NCI-H2107 treated with DMSO at 0.1 percent for 48 hours (cell line): ENCODE measurements at regions not wholly inside any gene's neighbourhood (a gene's known extent, or its start where the extent isn't known, plus 50 kb on each side); places are given as distances from the start of the nearest gene placed in this dataset.

Experiments used
- DNase-seq: peaks from one replicate; lab custom pipeline; 2025; ENCODE audit not compliant: unreplicated experiment; lab: John Stamatoyannopoulos, UW

DNA sequence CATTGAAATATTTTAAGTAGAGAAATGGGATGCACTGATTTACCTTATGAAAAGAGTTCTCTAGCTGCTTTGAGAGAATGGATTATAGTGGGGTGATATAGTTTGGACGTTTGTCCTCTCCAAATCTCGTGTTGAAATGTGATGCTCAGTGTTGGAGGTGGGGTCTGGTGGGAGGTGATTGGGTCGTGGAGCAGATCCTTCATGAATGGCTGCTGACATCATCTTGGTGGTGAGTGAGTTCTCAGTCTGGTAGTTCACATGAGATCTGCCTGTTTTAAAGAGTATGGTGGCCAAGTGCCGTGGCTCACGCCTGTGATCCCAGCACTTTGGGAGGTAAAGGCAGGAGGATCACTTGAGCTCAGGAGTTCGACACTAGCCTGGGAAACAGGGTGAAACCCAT, 58.7 kb upstream of the SH3RF3 start:
- DNase-seq, result no peak

DNA sequence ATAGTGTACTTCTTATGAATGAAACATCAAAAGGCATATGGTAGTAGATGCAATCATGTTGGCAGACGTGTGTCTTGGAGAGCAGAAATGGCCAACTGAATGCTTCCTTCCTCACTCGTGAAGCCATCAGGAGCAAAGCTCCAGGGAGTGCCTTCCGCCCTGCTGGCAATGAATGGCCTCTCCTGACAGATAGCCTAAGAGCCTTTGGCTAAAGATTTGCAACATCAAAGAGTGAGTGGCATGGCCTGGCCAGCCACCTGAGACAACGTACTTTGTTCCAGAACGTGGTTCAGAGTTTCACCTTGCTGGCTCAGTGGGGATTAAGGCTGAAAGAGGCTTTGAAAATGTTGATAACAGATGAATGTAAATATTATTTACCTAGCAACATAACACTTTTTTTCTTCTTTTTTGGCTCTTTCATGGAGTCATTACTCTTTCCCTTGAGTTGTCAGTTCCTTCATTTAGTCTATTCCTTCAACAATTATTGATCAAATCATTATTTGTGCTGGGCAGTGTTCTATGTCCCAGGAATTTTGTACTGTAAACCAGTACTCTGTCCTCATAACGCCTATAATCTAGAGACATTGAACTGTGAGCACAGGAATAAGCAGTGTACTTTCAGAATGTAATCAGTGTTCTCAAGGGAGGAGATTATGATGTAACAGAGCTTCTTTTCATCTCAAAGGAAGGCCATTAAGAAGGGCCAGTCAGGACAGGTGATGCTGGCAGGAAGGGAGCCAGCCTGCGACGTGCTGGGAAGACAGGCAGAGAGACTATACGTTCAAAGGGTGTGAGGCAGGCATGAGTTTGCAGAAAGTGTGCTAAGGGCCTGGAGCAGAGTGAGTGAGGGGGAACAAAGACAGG, 59.4 kb upstream of the SH3RF3 start:
- DNase-seq, result no peak

- DNase-seq, result no peak
Measured at GRCh38 chr2:109068811-109069210, 60.2 kb upstream of the SH3RF3 start.

DNA sequence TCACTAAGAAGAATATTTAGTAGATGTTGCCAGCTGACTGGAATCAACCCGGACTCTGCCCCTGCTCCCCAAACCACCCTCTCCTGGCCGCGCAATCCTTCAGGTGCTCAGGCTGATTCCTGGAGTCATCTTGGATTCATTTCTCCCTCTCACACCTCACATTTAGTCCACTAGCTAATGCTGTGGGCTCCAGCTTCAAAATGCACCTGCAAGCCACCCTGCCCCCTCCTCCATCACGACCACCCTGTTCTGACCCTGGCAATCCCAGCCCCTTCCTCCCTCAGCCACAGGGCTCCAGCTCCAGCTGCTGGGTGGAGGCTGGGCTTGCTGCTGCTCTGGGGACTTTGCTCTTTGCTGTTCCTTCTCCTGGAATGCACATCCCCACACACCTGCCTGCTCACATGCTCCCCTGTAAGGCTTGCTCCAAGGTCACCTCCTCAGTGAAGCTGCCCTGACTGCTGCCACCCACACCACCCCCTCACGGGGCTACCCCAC, 61.3 kb upstream of the SH3RF3 start:
- no peak for DNase-seq

DNA sequence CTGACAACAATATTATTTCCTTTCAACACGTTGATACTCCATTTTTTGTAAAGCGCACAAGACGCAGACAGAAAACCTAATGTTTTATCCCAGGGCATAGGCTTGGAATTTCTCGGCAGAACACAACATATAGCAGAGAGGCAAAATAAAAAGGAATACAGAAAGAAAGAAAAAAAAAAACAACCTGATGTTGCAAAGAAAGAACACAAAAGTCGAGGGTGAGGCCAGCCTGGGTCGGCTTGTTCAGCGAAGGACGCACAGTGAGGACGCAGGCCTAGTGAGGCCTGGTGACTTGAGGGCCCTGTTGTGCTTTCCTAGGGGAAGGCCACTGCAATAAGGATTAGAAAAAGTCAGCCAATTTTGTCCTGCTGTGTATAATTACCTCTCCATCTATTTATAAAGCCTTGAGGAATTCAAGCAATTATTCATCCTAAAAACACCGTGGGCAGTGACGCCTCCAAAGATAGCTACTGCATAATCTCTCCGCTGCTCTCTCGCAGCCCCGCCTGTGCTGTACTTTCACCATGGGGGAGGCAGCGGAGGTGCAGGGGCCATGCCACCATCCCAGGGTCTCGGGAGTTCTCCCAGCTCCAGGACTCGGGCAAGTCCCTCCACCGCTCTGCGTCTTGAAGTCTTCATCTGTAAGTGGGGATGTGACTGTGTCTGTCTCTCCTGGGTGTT, 61.9 kb upstream of the SH3RF3 start:
- DNase-seq, result no peak

DNA sequence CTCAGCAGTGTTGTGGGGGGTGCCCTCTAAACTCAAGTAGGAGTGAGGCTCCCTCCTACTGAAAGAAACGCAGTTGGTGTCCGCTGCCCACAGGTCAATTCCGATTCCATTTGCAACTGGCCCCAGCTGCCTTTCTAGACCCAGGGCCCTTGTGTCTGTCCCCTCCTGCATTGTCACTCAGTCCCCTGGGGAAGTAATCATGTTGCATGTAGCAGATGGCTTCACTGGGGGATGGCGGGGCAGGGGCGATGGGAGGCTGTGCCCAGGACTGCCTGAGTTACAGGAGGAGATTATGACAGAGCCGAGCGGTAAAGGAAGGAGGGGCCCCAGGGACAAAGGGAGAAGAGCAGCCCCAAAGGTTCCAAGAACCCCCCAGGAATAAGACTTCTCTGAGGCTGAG, 62.5 kb upstream of the SH3RF3 start:
- peak; percentile 3 for DNase-seq

DNA sequence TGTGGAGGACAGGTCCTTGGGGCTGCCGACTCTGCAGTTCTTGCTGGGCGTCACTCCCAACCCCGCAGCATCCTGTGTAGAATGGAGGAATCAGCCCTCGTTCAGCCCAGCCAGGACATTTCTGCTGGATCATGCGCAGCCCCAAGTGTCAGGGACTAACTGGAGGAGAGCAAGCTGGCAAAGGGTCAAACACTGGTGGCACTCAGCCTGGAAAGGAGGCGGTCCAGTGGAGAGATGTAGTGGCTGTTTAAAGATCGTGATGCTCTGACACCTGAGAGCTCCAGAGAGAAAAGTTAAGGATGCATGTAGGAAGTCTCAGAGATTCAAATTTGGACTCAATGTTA, 63.6 kb upstream of the SH3RF3 start:
- DNase-seq, result no peak

- DNase-seq, result no peak
Measured at GRCh38 chr2:109064660-109065390, 64.2 kb upstream of the SH3RF3 start.

- DNase-seq, result peak; percentile 4
Measured at GRCh38 chr2:109062859-109063700, 65.9 kb upstream of the SH3RF3 start.

DNA sequence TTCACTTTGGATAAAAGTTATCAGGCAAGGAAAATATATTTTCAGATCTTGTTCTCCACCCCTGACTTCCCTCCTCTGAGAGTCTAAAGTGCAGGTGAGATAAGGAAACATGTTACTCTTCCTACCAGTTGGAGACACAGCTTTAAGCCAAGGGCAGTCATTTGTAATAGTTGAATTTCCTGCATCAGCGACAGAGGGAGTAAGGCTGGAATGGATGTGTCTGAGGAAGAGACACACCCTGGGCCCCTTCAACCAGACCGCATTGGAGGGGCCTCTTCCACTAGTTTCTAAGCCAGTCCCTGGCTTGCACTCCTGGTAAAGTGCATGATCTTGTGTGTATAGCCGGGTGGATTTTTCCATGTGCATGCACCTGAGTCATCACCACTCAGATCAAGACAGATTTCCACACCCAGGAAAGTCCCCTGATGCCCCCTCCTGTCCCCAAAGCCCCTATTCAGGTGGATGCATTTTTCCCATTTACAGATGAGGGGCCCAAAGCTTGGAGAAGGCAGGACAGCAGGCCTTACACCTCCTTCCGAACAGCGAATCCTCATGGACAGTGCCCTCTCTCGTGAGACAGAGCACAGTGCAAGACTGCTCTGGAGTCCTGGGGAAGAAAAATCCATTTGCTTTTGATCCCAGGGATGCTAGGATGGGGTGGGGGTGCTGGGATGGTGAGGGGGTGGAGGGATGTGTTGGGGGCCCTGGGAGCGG, 66.7 kb upstream of the SH3RF3 start:
- no peak for DNase-seq

DNA sequence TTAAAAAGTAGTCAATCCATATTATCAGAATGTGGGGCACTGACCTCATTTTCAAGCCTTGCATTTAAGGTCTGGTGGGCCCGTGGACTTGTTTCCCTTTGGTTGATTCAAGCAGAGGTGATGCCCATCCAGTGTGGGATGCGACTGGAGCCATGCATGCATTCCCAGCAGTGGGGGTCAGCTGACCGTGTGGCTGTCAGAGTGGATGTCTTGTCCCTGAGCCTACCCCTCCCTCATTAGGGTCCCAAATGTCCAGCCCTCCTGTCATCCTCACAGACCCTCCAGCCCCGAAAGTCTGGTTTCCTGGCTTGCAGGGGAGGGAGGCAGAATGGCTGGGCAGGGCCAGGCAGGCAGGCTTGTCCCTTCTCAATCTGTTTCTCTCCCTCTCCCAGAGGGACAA, 67.3 kb upstream of the SH3RF3 start:
- no peak for DNase-seq

GRCh38 chr2:109060496-109060895, 68.5 kb upstream of the SH3RF3 start:
- no peak for DNase-seq

GRCh38 chr2:109059474-109060165, 69.4 kb upstream of the SH3RF3 start:
- no peak for DNase-seq

- no peak for DNase-seq
Measured at GRCh38 chr2:109058802-109059201, 69.8 kb upstream of the EDAR start.

- no peak for DNase-seq
Measured at GRCh38 chr2:109058191-109058632, 69.2 kb upstream of the EDAR start.

- peak; percentile 1 for DNase-seq
Measured at GRCh38 chr2:109057686-109058085, 68.7 kb upstream of the EDAR start.

- DNase-seq, result no peak
Measured at GRCh38 chr2:109055435-109055834, 66.4 kb upstream of the EDAR start.

- no peak for DNase-seq
Measured at GRCh38 chr2:109054865-109055264, 65.8 kb upstream of the EDAR start.

DNA sequence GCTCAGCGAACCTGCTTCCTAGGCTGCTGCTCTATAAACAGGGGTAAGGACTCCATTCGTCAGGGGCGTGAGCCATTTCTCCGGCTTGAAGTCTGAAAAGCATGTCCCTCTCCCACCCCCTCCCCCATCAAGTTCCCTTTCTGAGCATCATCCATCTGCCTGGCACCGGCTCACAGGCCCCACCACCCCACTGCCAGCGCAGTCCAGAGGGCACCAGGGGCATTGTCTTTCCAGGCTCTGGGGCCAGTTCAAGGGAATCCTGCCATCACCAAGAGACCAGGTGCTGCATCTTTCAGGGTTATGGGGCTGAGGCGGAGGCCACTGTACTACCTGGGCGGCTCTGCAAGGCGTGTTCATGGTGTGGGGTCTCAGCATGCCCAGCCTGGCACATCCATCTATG, 64.7 kb upstream of the EDAR start:
- DNase-seq, result no peak

DNA sequence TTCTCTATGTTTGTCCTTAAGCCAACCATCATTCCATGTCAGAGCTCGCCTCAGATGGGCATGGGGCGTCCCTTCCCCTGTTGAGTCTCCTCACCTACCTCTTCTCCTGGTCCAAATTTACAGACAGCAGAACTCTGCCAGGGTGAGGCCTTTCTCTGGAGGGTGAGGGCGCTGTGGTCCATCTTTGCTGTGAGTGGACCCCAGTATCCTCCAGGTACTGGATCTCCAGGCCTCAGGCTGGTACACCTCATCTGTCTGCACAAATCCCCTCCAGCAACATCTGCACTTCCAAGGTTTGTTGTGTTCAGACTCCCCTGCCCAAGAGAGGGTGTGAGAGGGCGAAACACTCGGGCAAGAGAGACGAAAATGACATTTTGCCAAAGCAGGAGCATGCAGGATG, 63.9 kb upstream of the EDAR start:
- no peak for DNase-seq
